ENCODE measurements at regions not wholly inside any gene's neighbourhood (a gene's known extent, or its start where the extent isn't known, plus 50 kb on each side); places are given as distances from the start of the nearest gene placed in this dataset.

DNA sequence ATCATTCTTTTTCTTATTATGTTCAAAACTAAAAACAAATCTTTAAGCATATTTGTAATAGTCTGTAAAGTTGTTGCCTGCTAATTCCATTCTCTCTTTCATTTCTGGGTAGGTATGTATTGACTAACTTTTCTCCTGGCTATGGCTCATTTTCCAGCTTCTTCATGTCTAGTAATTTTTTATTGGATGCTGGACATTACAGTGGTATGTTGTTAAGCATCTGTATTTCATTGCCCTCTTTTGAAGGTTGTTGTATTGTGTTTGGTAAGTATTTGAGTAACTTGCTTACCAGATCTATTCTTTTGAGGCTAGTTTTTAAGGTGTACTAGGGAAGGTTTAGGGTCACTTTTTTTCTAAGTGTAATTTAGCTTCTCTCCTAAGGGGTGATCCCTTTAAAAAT lies 230.9 kb downstream of the TTLL2 start:
- no peak for FAIRE-seq
- CTCF ChIA-PET (ENCODE audit: low intra/inter-chr PET ratio, low total read pairs), result no interaction called here

DNA sequence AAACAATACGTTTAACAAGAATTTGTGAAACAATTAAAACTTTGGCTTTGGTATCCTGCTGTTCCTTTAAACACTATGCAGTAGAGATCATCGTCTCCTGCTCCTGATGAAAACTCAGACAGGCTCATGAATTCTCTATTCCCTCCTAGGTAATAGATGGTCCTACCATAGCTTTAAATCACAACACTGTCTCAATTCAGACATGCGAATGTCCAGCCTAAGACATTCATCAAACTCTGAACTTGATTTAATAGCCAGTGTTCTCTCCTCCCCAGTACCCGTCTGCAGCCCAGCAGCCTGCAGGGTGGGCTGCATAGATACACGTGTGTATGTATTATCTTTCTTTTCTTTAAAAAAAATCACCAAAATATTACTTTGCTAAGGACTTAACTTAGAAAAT lies 232.8 kb downstream of the TTLL2 start:
- CTCF ChIA-PET (ENCODE audit: low intra/inter-chr PET ratio, low total read pairs), result no interaction called here
- no peak for TF ChIP-seq MEIS2 (CRISPR knock-in tag; IDR thresholded peaks at IDR 0.05)
- Histone ChIP-seq H3K4me1 (ENCODE audit: insufficient read depth, low read length) (peaks cover 65% of the 10 kb centered on the region), H3K9ac (ENCODE audit: insufficient read depth, low read depth, low read length) (no peak overlapping the region), H3K4me3 (replicated peaks in 1 of 3; ENCODE audit: insufficient read depth in 1 of 3, low read depth in 2 of 3, low read length in 3 of 3) (no peak overlapping the region), H3K79me2 (ENCODE audit: insufficient read depth, low read length) (no peaks in the 10 kb centered on the region), H3K4me2 (ENCODE audit: low read depth, low read length) (no peak overlapping the region), H3K27me3 (ENCODE audit: control insufficient read depth in 1 of 2, insufficient read depth in 2 of 2, low read length in 2 of 2) (no peaks in the 10 kb centered on the region), H2AFZ (ENCODE audit: low read length) (no peak overlapping the region), H4K20me1 (ENCODE audit: insufficient read depth, low read length) (no peaks in the 10 kb centered on the region), H3K9me3 (ENCODE audit: low read length) (no peaks in the 10 kb centered on the region), H3K36me3 (replicated peaks in 1 of 2; ENCODE audit: control insufficient read depth in 1 of 2, insufficient read depth in 2 of 2, low read length in 2 of 2) (no peaks in the 10 kb centered on the region), H3K27ac (ENCODE audit: extremely low read length, insufficient read depth, low read length) (no peak overlapping the region)
- 92% methylated on average over 5 of the region's 5 CpGs for WGBS (ENCODE audit: low lambda C conversion rate)
- FAIRE-seq, result no peak
- ATAC-seq, result no peak
- intact Hi-C loops (cut with micrococcal nuclease; ENCODE audit: unreplicated experiment) (loop anchor here (5.0 kb wide), 1 partner anchor 180 kb away; no protein-coding TSS in a partner anchor), in situ Hi-C loops (cut with HindIII; ENCODE audit: extremely low pct_ligation_motif_present, low pct_unique_long_range_greater_than_20kb) (no loop called here)
- no peak for DNase-seq (ENCODE audit: low spot score)
- POLR2A ChIA-PET, result no interaction called here
- BruUV-seq (replicated peaks), result no TSS peak

More for the DNA sequence above, 230.9 kb downstream of the TTLL2 start:
- peaks cover 0 to 2% of the 10 kb centered on the region in 2 experiments; a peak in 1 of 5 replicates for H3K27me3 ChIP-seq (ENCODE audit: control insufficient read depth in 1 of 2, insufficient read depth in 2 of 2, low read length in 2 of 2)
- no peaks in the 10 kb centered on the region for H4K20me1 ChIP-seq (ENCODE audit: insufficient read depth, low read length)
- POLR2A ChIA-PET, result no interaction called here
- H3K4me1 ChIP-seq (ENCODE audit: insufficient read depth, low read length), result peaks cover 72% of the 10 kb centered on the region
- TF ChIP-seq, protein P1, sequence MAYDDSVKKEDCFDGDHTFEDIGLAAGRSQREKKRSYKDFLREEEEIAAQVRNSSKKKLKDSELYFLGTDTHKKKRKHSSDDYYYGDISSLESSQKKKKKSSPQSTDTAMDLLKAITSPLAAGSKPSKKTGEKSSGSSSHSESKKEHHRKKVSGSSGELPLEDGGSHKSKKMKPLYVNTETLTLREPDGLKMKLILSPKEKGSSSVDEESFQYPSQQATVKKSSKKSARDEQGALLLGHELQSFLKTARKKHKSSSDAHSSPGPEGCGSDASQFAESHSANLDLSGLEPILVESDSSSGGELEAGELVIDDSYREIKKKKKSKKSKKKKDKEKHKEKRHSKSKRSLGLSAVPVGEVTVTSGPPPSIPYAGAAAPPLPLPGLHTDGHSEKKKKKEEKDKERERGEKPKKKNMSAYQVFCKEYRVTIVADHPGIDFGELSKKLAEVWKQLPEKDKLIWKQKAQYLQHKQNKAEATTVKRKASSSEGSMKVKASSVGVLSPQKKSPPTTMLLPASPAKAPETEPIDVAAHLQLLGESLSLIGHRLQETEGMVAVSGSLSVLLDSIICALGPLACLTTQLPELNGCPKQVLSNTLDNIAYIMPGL (CRISPR knock-in tag; IDR thresholded peaks at IDR 0.05; ENCODE audit: borderline replicate concordance in 1 of 2, low read depth in 1 of 2), result no peak
- TF ChIP-seq KMT2B (CRISPR knock-in tag; IDR thresholded peaks at IDR 0.05) (no peak), POLR2G (IDR thresholded peaks at IDR 0.05; ENCODE audit: low read depth, low read length) (no peak), KMT2A (CRISPR knock-in tag; IDR thresholded peaks at IDR 0.05) (no peak), MTF1 (CRISPR knock-in tag; IDR thresholded peaks at IDR 0.05) (no peak)
- TF ChIP-seq, protein P2, sequence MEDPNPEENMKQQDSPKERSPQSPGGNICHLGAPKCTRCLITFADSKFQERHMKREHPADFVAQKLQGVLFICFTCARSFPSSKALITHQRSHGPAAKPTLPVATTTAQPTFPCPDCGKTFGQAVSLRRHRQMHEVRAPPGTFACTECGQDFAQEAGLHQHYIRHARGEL (CRISPR knock-in tag; IDR thresholded peaks at IDR 0.05), result no peak
- H3K9me3 ChIP-seq (ENCODE audit: low read length), result no peaks in the 10 kb centered on the region
- no peak overlapping the region for H3K9ac ChIP-seq (ENCODE audit: insufficient read depth, low read depth, low read length)
- intact Hi-C loops (cut with micrococcal nuclease; ENCODE audit: unreplicated experiment) (loop anchor here (5.0 kb wide), 1 partner anchor 181 kb away; no protein-coding TSS in a partner anchor), in situ Hi-C loops (cut with HindIII; ENCODE audit: extremely low pct_ligation_motif_present, low pct_unique_long_range_greater_than_20kb) (no loop called here)
- H2AFZ ChIP-seq (ENCODE audit: low read length), result no peak overlapping the region
- DNase-seq (ENCODE audit: low spot score) (no peak), ATAC-seq (no peak)
- H3K4me3 ChIP-seq (replicated peaks in 1 of 3; ENCODE audit: insufficient read depth in 1 of 3, low read depth in 2 of 3, low read length in 3 of 3), result no peak overlapping the region
- no peak overlapping the region for H3K4me2 ChIP-seq (ENCODE audit: low read depth, low read length)
- H3K79me2 ChIP-seq (ENCODE audit: insufficient read depth, low read length), result no peaks in the 10 kb centered on the region
- no peak overlapping the region for H3K27ac ChIP-seq (ENCODE audit: extremely low read length, insufficient read depth, low read length)
- no peaks in the 10 kb centered on the region for H3K36me3 ChIP-seq (replicated peaks in 1 of 2; ENCODE audit: control insufficient read depth in 1 of 2, insufficient read depth in 2 of 2, low read length in 2 of 2)
- BruUV-seq (replicated peaks), result no TSS peak
